22Rv1 (cell line): ENCODE measurements at regions not wholly inside any gene's neighbourhood (a gene's known extent, or its start where the extent isn't known, plus 50 kb on each side); places are given as distances from the start of the nearest gene placed in this dataset.

Source experiments
- ZFX ChIP-seq: fragments of 450-650 bp; IDR thresholded peaks from 2 replicates; pipeline ENCODE4 v1.6.1; 2017; ENCODE audit warnings: antibody characterized with exemption, borderline replicate concordance
- TF ChIP-seq, protein P1 (sequence below): fragments of 450-650 bp; IDR thresholded peaks from 2 replicates; pipeline ENCODE4 v1.5.1; 2017; ENCODE audit warnings: mild to moderate bottlenecking

DNA sequence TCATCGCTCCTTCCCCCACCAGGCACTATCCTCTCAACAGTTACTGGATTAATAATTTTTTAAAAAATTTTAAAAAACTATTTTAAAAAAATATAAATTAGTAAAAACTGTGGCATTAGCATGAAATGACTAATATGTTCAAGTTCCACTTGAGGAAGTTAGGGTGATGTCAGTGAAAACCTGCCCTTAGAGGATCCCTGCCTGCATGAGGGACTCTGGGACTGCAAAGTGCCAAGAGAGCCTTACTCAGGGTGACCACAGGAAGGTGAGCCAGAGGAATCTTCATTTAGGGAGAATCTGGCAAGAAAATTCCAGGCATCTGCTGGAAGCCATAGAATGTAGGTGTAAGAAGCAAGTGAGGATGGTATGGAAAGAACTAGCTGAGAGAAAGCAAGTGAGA lies 157.7 kb upstream of the BCL6 start:
- TF ChIP-seq, protein P1, sequence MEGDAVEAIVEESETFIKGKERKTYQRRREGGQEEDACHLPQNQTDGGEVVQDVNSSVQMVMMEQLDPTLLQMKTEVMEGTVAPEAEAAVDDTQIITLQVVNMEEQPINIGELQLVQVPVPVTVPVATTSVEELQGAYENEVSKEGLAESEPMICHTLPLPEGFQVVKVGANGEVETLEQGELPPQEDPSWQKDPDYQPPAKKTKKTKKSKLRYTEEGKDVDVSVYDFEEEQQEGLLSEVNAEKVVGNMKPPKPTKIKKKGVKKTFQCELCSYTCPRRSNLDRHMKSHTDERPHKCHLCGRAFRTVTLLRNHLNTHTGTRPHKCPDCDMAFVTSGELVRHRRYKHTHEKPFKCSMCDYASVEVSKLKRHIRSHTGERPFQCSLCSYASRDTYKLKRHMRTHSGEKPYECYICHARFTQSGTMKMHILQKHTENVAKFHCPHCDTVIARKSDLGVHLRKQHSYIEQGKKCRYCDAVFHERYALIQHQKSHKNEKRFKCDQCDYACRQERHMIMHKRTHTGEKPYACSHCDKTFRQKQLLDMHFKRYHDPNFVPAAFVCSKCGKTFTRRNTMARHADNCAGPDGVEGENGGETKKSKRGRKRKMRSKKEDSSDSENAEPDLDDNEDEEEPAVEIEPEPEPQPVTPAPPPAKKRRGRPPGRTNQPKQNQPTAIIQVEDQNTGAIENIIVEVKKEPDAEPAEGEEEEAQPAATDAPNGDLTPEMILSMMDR: no peak
- no peak for TF ChIP-seq ZFX
